GM20431 (cell line): ENCODE measurements at regions not wholly inside any gene's neighbourhood (a gene's known extent, or its start where the extent isn't known, plus 50 kb on each side); places are given as distances from the start of the nearest gene placed in this dataset.
"Not testable (repeated sequence)": the region's sequence is repeated elsewhere in the genome, so short reads cannot be mapped to it uniquely, and the experiment has no call there.

Experiments used
- in situ Hi-C: fragments of 300-500 bp; cut with MseI, MboI; formaldehyde crosslinking; loops from one replicate; pipeline ENCODE4 v1.15.0; 2020; ENCODE audit warnings: low sequenced_read_pairs; ENCODE audit not compliant: unreplicated experiment

DNA sequence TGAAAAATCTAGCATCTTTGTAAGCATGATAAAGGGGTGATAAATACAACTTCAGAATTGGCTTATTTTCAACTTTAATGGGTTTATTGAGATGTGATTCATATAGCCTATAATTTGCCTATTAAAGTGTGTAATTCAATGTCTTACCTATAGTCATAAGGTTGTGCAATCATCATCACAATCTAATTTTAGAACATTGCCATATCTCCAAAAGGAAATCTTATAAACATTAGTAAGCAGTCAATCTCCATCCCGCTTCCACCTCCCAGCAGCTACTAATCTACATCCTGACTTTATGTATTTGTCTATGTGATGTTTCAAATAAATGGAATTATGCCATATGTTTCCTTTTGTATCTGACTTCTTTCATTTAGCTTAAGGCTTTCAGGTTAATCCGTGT lies 145.2 kb upstream of the KLHL1 start:
- in situ Hi-C loops: no loop called here

- in situ Hi-C loops: no loop called here
These were observed 141.2 kb upstream of the KLHL1 start for GRCh38 chr13:70249332-70250064.

GRCh38 chr13:70237131-70237530 lies 128.9 kb upstream of the KLHL1 start:
- in situ Hi-C loops: no loop called here

DNA sequence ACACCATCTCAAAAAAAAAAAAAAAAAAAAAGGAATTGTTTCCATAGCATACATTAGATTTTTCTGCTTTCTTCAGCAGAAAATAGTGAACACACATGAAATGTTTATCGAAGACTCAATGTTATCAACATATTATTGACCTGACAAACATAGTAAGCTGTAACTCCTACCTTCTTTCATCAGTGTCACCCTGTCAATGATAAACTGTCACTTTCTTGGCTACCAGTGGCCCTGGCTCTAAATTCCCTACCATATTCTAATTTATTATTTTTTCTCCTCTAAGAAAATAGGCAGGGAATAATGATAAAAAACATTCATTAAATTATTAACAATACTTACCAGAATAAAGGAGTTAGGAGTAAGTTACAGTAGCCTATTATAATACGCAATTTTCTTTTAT lies 127.3 kb upstream of the KLHL1 start:
- in situ Hi-C loops: no loop called here

GRCh38 chr13:70223911-70224310 lies 115.7 kb upstream of the KLHL1 start:
- in situ Hi-C loops: no loop called here

- in situ Hi-C loops: no loop called here
These were observed 114.7 kb upstream of the KLHL1 start for GRCh38 chr13:70222926-70223325.

GRCh38 chr13:70218618-70219017 lies 110.4 kb upstream of the KLHL1 start:
- in situ Hi-C loops: no loop called here

DNA sequence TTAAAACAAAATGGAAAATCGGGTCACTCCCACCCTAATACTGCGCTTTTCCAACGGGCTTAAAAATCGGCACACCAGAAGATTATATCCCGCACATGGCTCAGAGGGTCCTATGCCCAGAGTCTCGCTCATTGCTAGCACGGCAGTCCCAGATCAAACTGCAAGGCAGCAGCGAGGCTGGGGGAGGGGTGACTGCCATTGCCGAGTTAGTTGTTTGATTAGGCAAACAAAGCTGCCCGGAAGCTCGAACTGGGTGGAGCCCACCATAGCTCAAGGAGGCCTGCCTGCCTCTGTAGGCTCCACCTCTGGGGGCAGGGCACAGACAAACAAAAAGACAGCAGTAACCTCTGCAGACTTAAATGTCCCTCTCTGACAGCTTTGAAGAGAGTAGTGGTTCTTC lies 100.7 kb upstream of the KLHL1 start:
- in situ Hi-C loops: not testable (repeated sequence)

- in situ Hi-C loops: no loop called here
These were observed 98.4 kb upstream of the KLHL1 start for GRCh38 chr13:70206671-70207070.

DNA sequence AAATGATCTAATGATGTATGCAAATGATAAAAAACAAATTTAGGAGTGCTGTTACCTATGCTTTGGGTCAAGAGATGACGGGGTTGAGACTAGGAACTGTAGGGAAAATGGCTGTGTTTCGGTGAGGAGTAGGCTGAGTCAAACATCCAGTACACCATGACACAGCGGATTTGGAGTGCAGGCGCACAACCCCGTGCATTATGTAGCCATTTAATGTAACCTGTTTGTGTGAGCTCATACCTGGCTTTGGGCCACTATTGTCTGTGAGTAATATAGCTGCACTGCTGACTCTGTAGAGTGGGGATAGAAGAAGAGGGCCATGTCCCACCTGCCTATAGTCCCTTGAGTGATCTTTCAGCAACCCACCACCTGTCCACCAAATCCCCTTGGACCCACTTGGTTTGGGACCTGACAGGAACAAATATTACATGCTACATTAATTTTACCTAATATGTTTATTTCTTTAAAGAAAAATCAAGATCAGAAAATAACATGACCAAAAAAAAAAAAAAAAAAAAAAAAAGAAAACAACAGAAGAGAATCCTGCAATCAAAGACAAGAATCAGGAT lies 95.5 kb upstream of the KLHL1 start:
- in situ Hi-C loops: no loop called here

DNA sequence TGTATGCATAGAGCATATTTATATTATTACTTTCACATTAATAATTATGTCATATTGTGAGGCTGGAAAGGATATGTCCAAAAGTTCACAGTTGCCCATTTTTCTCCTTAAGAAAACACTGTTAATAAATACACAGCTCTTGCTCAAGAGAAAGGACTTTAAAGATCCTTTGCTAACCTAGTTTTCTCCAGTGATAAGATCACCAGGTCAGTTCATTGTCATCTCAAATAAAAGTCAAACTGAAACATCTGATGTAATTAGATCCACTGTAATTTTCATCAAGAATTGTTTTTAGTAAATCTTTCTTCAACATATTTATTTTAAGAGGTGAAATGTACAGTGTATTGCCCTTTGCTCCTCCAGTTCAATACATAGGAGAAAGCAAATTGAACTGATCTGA lies 82.8 kb upstream of the KLHL1 start:
- in situ Hi-C loops: no loop called here

GRCh38 chr13:70189981-70190380 lies 81.7 kb upstream of the KLHL1 start:
- in situ Hi-C loops: no loop called here

GRCh38 chr13:70188567-70188966 lies 80.3 kb upstream of the KLHL1 start:
- in situ Hi-C loops: no loop called here

GRCh38 chr13:70183041-70183440 lies 74.8 kb upstream of the KLHL1 start:
- in situ Hi-C loops: no loop called here
